H9 (cell line): ENCODE measurements at regions not wholly inside any gene's neighbourhood (a gene's known extent, or its start where the extent isn't known, plus 50 kb on each side); places are given as distances from the start of the nearest gene placed in this dataset.
"Not testable (repeated sequence)": the region's sequence is repeated elsewhere in the genome, so short reads cannot be mapped to it uniquely, and the experiment has no call there.

Experiments
- DNase-seq: peaks from one replicate; pipeline ENCODE4 v3.0.0-alpha.2; 2017
- H2AFZ ChIP-seq: one replicate; pipeline ENCODE4 v1.6.1; 2013; ENCODE audit warnings: mild to moderate bottlenecking, low read length, control low read depth, moderate library complexity
- H2AK5ac ChIP-seq: 2 replicates; pipeline ENCODE4 v1.6.1; 2013; ENCODE audit warnings: low read length, control low read depth, mixed read lengths; ENCODE audit not compliant: insufficient read length
- H2BK120ac ChIP-seq: one replicate; pipeline ENCODE4 v1.6.1; 2013; ENCODE audit warnings: low read depth, mild to moderate bottlenecking, low read length, control low read depth, inconsistent platforms; ENCODE audit not compliant: poor library complexity, severe bottlenecking
- H2BK12ac ChIP-seq: 2 replicates; pipeline ENCODE4 v1.6.1; 2013; ENCODE audit warnings: low read length, control low read depth, mixed read lengths, low read depth; ENCODE audit not compliant: insufficient read length
- H2BK15ac ChIP-seq: 2 replicates; pipeline ENCODE4 v1.6.1; 2013; ENCODE audit warnings: low read depth, low read length, control low read depth
- H2BK20ac ChIP-seq: one replicate; pipeline ENCODE4 v1.6.1; 2013; ENCODE audit warnings: low read depth, mild to moderate bottlenecking, low read length, control low read depth, inconsistent platforms; ENCODE audit not compliant: poor library complexity, severe bottlenecking
- H2BK5ac ChIP-seq: 2 replicates; pipeline ENCODE4 v1.6.1; 2013; ENCODE audit warnings: low read length, control low read depth, mixed read lengths; ENCODE audit not compliant: insufficient read length
- H3K14ac ChIP-seq: 2 replicates; pipeline ENCODE4 v1.6.1; 2013; ENCODE audit warnings: low read length, control low read depth; ENCODE audit not compliant: insufficient read depth
- H3K18ac ChIP-seq: 2 replicates; pipeline ENCODE4 v1.6.1; 2013; ENCODE audit warnings: low read depth, mild to moderate bottlenecking, mixed read lengths, low read length, control low read depth; ENCODE audit not compliant: insufficient read length
- H3K23ac ChIP-seq: 2 replicates; pipeline ENCODE4 v1.6.1; 2013; ENCODE audit warnings: low read length, control low read depth, mixed read lengths, low read depth; ENCODE audit not compliant: insufficient read length
- H3K23me2 ChIP-seq: 2 replicates; pipeline ENCODE4 v1.6.1; 2013; ENCODE audit warnings: low read depth, mild to moderate bottlenecking, mixed read lengths, low read length, control low read depth; ENCODE audit not compliant: insufficient read length, poor library complexity, severe bottlenecking
- H3K27ac ChIP-seq: 2 replicates; pipeline ENCODE4 v1.5.1; 2013; ENCODE audit warnings: low read length, control low read depth, mixed read lengths, low read depth; ENCODE audit not compliant: insufficient read length
- H3K27me3 ChIP-seq: 2 replicates; pipeline ENCODE4 v1.6.1; 2013; ENCODE audit warnings: low read length, control low read depth, inconsistent platforms; ENCODE audit not compliant: insufficient read depth
- H3K4ac ChIP-seq: 2 replicates; pipeline ENCODE4 v1.6.1; 2013; ENCODE audit warnings: low read depth, mild to moderate bottlenecking, control low read depth, inconsistent platforms, low read length, moderate library complexity
- H3K4me1 ChIP-seq: 2 replicates; pipeline ENCODE4 v1.6.1; 2013; ENCODE audit warnings: low read length, control low read depth, inconsistent platforms; ENCODE audit not compliant: insufficient read depth
- H3K4me2 ChIP-seq: 2 replicates; pipeline ENCODE4 v1.6.1; 2013; ENCODE audit warnings: low read length, control low read depth, mixed read lengths; ENCODE audit not compliant: insufficient read length, insufficient read depth
- H3K56ac ChIP-seq: 2 replicates; pipeline ENCODE4 v1.6.1; 2013; ENCODE audit warnings: low read depth, mild to moderate bottlenecking, mixed read lengths, low read length, control low read depth; ENCODE audit not compliant: insufficient read length
- H3K79me1 ChIP-seq: 2 replicates; pipeline ENCODE4 v1.6.1; 2013; ENCODE audit warnings: low read depth, mild to moderate bottlenecking, moderate library complexity, low read length, control low read depth, inconsistent platforms; ENCODE audit not compliant: insufficient read depth, poor library complexity, severe bottlenecking
- H3K79me2 ChIP-seq: 2 replicates; pipeline ENCODE4 v1.6.1; 2013; ENCODE audit warnings: low read length, control low read depth, inconsistent platforms; ENCODE audit not compliant: insufficient read depth
- H3K9ac ChIP-seq: 2 replicates; pipeline ENCODE4 v1.6.1; 2013; ENCODE audit warnings: low read length, control low read depth, mixed read lengths; ENCODE audit not compliant: insufficient read length; ENCODE audit errors: extremely low read depth
- H3K9me3 ChIP-seq: one replicate; pipeline ENCODE4 v1.6.1; 2013; ENCODE audit warnings: low read depth, low read length, inconsistent platforms; ENCODE audit not compliant: control insufficient read depth
- H3T11ph ChIP-seq: one replicate; pipeline ENCODE4 v1.6.1; 2013; ENCODE audit warnings: mild to moderate bottlenecking, low read length, control low read depth, inconsistent platforms
- H4K20me1 ChIP-seq: one replicate; pipeline ENCODE4 v1.6.1; 2013; ENCODE audit not compliant: control insufficient read depth, insufficient read length, insufficient read depth
- H4K5ac ChIP-seq: 2 replicates; pipeline ENCODE4 v1.6.1; 2013; ENCODE audit warnings: low read depth, mild to moderate bottlenecking, mixed read lengths, low read length, control low read depth; ENCODE audit not compliant: insufficient read length
- H4K8ac ChIP-seq: replicated peaks from 2 replicates; pipeline ENCODE4 v1.6.1; 2013; ENCODE audit warnings: low read length, control low read depth, mixed read lengths, low read depth; ENCODE audit not compliant: insufficient read length
- H4K91ac ChIP-seq: 2 replicates; pipeline ENCODE4 v1.6.1; 2013; ENCODE audit warnings: low read depth, mild to moderate bottlenecking, moderate library complexity, mixed read lengths, low read length, control low read depth; ENCODE audit not compliant: insufficient read length
- H3K27ac Mint-ChIP-seq, 3 experiments: 2 replicates in 2 of 3; 3 replicates in 1 of 3; pipeline ENCODE4 v1.8.0; 2020 to 2021; ENCODE audit warnings: mixed read lengths in 3 of 3, mild to moderate bottlenecking in 1 of 3, moderate library complexity in 1 of 3
- H3K27me3 Mint-ChIP-seq: 2 replicates; pipeline ENCODE4 v1.8.0; 2021; ENCODE audit warnings: low read depth, mild to moderate bottlenecking, moderate library complexity, mixed read lengths
- H3K36me3 Mint-ChIP-seq, 3 experiments: 2 replicates in 2 of 3; 3 replicates in 1 of 3; pipeline ENCODE4 v1.8.0; 2020 to 2021; ENCODE audit warnings: low read depth in 3 of 3, mixed read lengths in 3 of 3; ENCODE audit not compliant: insufficient read depth in 1 of 3
- H3K4me1 Mint-ChIP-seq, 2 experiments: 2 replicates each; pipeline ENCODE4 v1.8.0; 2020; ENCODE audit warnings: mixed read lengths in 2 of 2
- H3K4me3 Mint-ChIP-seq, 2 experiments: 2 replicates in 1 of 2; 3 replicates in 1 of 2; pipeline ENCODE4 v1.8.0; 2020 to 2021; ENCODE audit warnings: mild to moderate bottlenecking in 2 of 2, mixed read lengths in 2 of 2, moderate library complexity in 1 of 2
- H3K9me3 Mint-ChIP-seq, 2 experiments: 2 replicates in 1 of 2; 3 replicates in 1 of 2; pipeline ENCODE4 v1.8.0; 2020; ENCODE audit warnings: mild to moderate bottlenecking in 2 of 2, mixed read lengths in 2 of 2, moderate library complexity in 1 of 2
- WGBS: extraction: QIAGEN DNeasy Blood & Tissue Kit; methylation state at CpG from one replicate; pipeline ENCODE4 v1.1.7; 2013; ENCODE audit warnings: missing lambda C conversion rate, low lambda C conversion rate, mixed read lengths; ENCODE audit not compliant: insufficient read length; ENCODE audit errors: extremely low coverage; 5-methylcytosine and 5-hydroxymethylcytosine counted together

DNA sequence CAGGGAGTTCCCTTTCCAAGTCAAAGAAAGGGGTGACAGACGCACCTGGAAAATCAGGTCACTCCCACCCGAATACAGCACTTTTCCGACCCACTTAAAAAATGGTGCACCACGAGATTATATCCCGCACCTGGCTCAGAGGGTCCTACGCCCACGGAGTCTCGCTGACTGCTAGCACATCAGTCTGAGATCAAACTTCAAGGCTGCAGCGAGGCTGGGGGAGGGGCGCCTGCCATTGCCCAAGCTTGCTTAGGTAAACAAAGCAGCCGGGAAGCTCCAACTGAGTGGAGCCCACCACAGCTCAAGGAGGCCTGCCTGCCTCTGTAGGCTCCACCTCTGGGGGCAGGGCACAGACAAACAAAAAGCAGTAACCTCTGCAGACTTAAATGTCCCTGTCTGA lies 277.8 kb upstream of the ARHGAP42 start:
- not testable (repeated sequence) for H3K27me3 Mint-ChIP-seq, H3K23me2 ChIP-seq, H2BK20ac ChIP-seq, H3K4me2 ChIP-seq, H2AFZ ChIP-seq, H4K20me1 ChIP-seq, H4K91ac ChIP-seq, H3K23ac ChIP-seq, H3K9ac ChIP-seq, H3K79me1 ChIP-seq, H2AK5ac ChIP-seq, H3K27ac ChIP-seq, H3K14ac ChIP-seq, H3K79me2 ChIP-seq, H3K9me3 ChIP-seq, H2BK15ac ChIP-seq, H2BK5ac ChIP-seq, H3K27ac Mint-ChIP-seq, H2BK12ac ChIP-seq, H3K27me3 ChIP-seq, H3K4ac ChIP-seq, H3K4me1 ChIP-seq, H3K18ac ChIP-seq, H3K56ac ChIP-seq, H3T11ph ChIP-seq, H4K8ac ChIP-seq, H2BK120ac ChIP-seq, DNase-seq, H4K5ac ChIP-seq
- Mint-ChIP-seq H3K36me3 (peaks cover 9 to 33% (median 11%) of the 10 kb centered on the region in 3 experiments; a peak in 6 of 7 replicates), H3K9me3 (peaks cover 12 to 22% of the 10 kb centered on the region in 2 experiments), H3K4me1 (peaks cover 16% of the 10 kb centered on the region in 2 experiments), H3K4me3 (peak overlapping the region; percentile 44 to 53; a peak in 4 of 5 replicates)
- no CpG with 5 or more reads among the region's 11 CpGs for WGBS
